HEK293 (cell line): ENCODE measurements at regions not wholly inside any gene's neighbourhood (a gene's known extent, or its start where the extent isn't known, plus 50 kb on each side); places are given as distances from the start of the nearest gene placed in this dataset.

Source experiments
- CTCF ChIA-PET: fragments of 350-600 bp; formaldehyde crosslinking; extraction: SDS; loops from one replicate; lab custom pipeline; 2021; ENCODE audit warnings: antibody characterized with exemption; lab: Yijun Ruan, JAX
- POLR2A ChIA-PET: fragments of 300-600 bp; formaldehyde crosslinking; extraction: SDS; loops from one replicate; lab custom pipeline; 2020; ENCODE audit warnings: antibody characterized with exemption, inconsistent platforms; lab: Yijun Ruan, JAX
- H3K27ac ChIP-seq: fragments of 200-500 bp; sonication (Bioruptor generic); 2 replicates; pipeline ENCODE4 v1.5.1; 2014; ENCODE audit warnings: low read depth, low read length, control low read depth, inconsistent platforms; ENCODE audit errors: extremely low read depth
- H3K36me3 ChIP-seq, 2 experiments: fragments of 200-500 bp in 1 of 2; sonication (Bioruptor generic) in 1 of 2; 1 replicate in 1 of 2; 2 replicates in 1 of 2; pipeline ENCODE4 v1.5.1; 2014 to 2017; ENCODE audit warnings: inconsistent platforms in 2 of 2, low read length in 2 of 2; ENCODE audit not compliant: control insufficient read depth in 2 of 2, insufficient read depth in 1 of 2
- H3K4me1 ChIP-seq: fragments of 200-500 bp; sonication (Bioruptor generic); 2 replicates; pipeline ENCODE4 v1.5.1; 2014; ENCODE audit warnings: mild to moderate bottlenecking, low read length, inconsistent platforms; ENCODE audit not compliant: control insufficient read depth, insufficient read depth
- H3K4me3 ChIP-seq: 2 replicates; pipeline ENCODE4 v1.5.1; 2011; ENCODE audit warnings: low read depth, mild to moderate bottlenecking, control low read depth, low read length, moderate library complexity
- H3K9me3 ChIP-seq: fragments of 200-500 bp; sonication (Bioruptor generic); 2 replicates; pipeline ENCODE4 v1.5.1; 2014; ENCODE audit warnings: low read depth, low read length, inconsistent platforms; ENCODE audit not compliant: control insufficient read depth, insufficient read depth
- EGR2 ChIP-seq: fragments of 450-650 bp; formaldehyde crosslinking; IDR thresholded peaks from 2 replicates; pipeline ENCODE4 v1.5.1; 2016; ENCODE audit warnings: low read depth, missing biosample characterization, missing genetic modification characterization
- GLI2 ChIP-seq: fragments of 450-650 bp; formaldehyde crosslinking; IDR thresholded peaks from 2 replicates; pipeline ENCODE4; 2017; ENCODE audit warnings: missing biosample characterization, missing genetic modification characterization, low read depth, borderline replicate concordance
- KLF10 ChIP-seq: fragments of 450-650 bp; IDR thresholded peaks from 2 replicates; pipeline ENCODE4 v1.5.1; 2018; ENCODE audit warnings: missing biosample characterization, mild to moderate bottlenecking, missing genetic modification characterization
- KLF9 ChIP-seq: fragments of 450-650 bp; formaldehyde crosslinking; IDR thresholded peaks from 2 replicates; pipeline ENCODE4 v1.5.1; 2016; ENCODE audit warnings: missing biosample characterization, missing genetic modification characterization, low read depth
- PRDM2 ChIP-seq: fragments of 450-650 bp; formaldehyde crosslinking; IDR thresholded peaks from 2 replicates; pipeline ENCODE4 v1.5.1; 2016; ENCODE audit warnings: missing biosample characterization, missing genetic modification characterization, borderline replicate concordance
- PRDM6 ChIP-seq: fragments of 450-650 bp; formaldehyde crosslinking; IDR thresholded peaks from 2 replicates; pipeline ENCODE4 v1.5.1; 2017; ENCODE audit warnings: missing biosample characterization, missing genetic modification characterization
- SCRT2 ChIP-seq: fragments of 450-650 bp; formaldehyde crosslinking; IDR thresholded peaks from 2 replicates; pipeline ENCODE4 v1.5.1; 2016; ENCODE audit warnings: missing biosample characterization, missing genetic modification characterization
- WT1 ChIP-seq: fragments of 450-650 bp; formaldehyde crosslinking; IDR thresholded peaks from 2 replicates; pipeline ENCODE4 v1.5.1; 2016; ENCODE audit warnings: missing biosample characterization, missing genetic modification characterization
- ZBTB44 ChIP-seq: fragments of 450-650 bp; IDR thresholded peaks from 2 replicates; pipeline ENCODE4 v1.5.1; 2018; ENCODE audit warnings: missing biosample characterization, mild to moderate bottlenecking, missing genetic modification characterization
- ZFP3 ChIP-seq: fragments of 450-650 bp; formaldehyde crosslinking; IDR thresholded peaks from 2 replicates; pipeline ENCODE4 v1.5.1; 2016; ENCODE audit warnings: low read depth, missing biosample characterization, missing genetic modification characterization
- ZFP41 ChIP-seq: fragments of 450-650 bp; formaldehyde crosslinking; IDR thresholded peaks from 2 replicates; pipeline ENCODE4 v1.5.1; 2016; ENCODE audit warnings: missing biosample characterization, missing genetic modification characterization, borderline replicate concordance
- ZNF184 ChIP-seq: fragments of 450-650 bp; IDR thresholded peaks from 2 replicates; pipeline ENCODE4 v1.5.1; 2018; ENCODE audit warnings: missing biosample characterization, mild to moderate bottlenecking, missing genetic modification characterization
- ZNF202 ChIP-seq: fragments of 450-650 bp; formaldehyde crosslinking; IDR thresholded peaks from 2 replicates; pipeline ENCODE4 v1.5.1; 2016; ENCODE audit warnings: missing biosample characterization, missing genetic modification characterization, borderline replicate concordance
- ZNF223 ChIP-seq: fragments of 450-650 bp; formaldehyde crosslinking; IDR thresholded peaks from 2 replicates; pipeline ENCODE4 v1.5.1; 2016; ENCODE audit warnings: missing biosample characterization, missing genetic modification characterization
- ZNF23 ChIP-seq: fragments of 450-650 bp; formaldehyde crosslinking; IDR thresholded peaks from 2 replicates; pipeline ENCODE4 v1.5.1; 2016; ENCODE audit warnings: missing biosample characterization, missing genetic modification characterization, borderline replicate concordance
- ZNF239 ChIP-seq: fragments of 450-650 bp; formaldehyde crosslinking; IDR thresholded peaks from 2 replicates; pipeline ENCODE4 v1.5.1; 2016; ENCODE audit warnings: missing biosample characterization, missing genetic modification characterization
- ZNF37A ChIP-seq: fragments of 450-650 bp; IDR thresholded peaks from 2 replicates; pipeline ENCODE4 v1.5.1; 2018; ENCODE audit warnings: missing biosample characterization, missing genetic modification characterization
- ZNF426 ChIP-seq: fragments of 450-650 bp; formaldehyde crosslinking; IDR thresholded peaks from 2 replicates; pipeline ENCODE4 v1.5.1; 2017; ENCODE audit warnings: missing biosample characterization, missing genetic modification characterization, mild to moderate bottlenecking, inconsistent platforms, moderate library complexity
- ZNF510 ChIP-seq: fragments of 450-650 bp; formaldehyde crosslinking; IDR thresholded peaks from 2 replicates; pipeline ENCODE4 v1.5.1; 2018; ENCODE audit warnings: mild to moderate bottlenecking, missing genetic modification characterization, missing biosample characterization; ENCODE audit not compliant: insufficient replicate concordance
- ZNF529 ChIP-seq: fragments of 450-650 bp; formaldehyde crosslinking; IDR thresholded peaks from 2 replicates; pipeline ENCODE4 v1.5.1; 2017; ENCODE audit warnings: missing genetic modification characterization, missing biosample characterization; ENCODE audit not compliant: insufficient replicate concordance
- ZNF621 ChIP-seq: fragments of 450-650 bp; formaldehyde crosslinking; IDR thresholded peaks from 2 replicates; pipeline ENCODE4 v1.5.1; 2017; ENCODE audit warnings: missing biosample characterization, missing genetic modification characterization
- ZNF624 ChIP-seq: fragments of 450-650 bp; formaldehyde crosslinking; IDR thresholded peaks from 2 replicates; pipeline ENCODE4 v1.5.1; 2017; ENCODE audit warnings: missing biosample characterization, missing genetic modification characterization

GRCh38 chr11:70669871-70670675, 271.7 kb downstream of the CTTN start:
- no peaks in the 10 kb centered on the region for H3K36me3 ChIP-seq
- ChIA-PET POLR2A (no interaction called here), CTCF (interaction anchor here (0.6 to 0.7 kb wide), 2 partner anchors 20 to 147 kb away, joined by 3 read pairs; no protein-coding TSS in a partner anchor)
- H3K4me1 ChIP-seq, result no peaks in the 10 kb centered on the region
- no peak overlapping the region for H3K27ac ChIP-seq
- H3K4me3 ChIP-seq, result no peak overlapping the region
- TF ChIP-seq EGR2 (tag by site-specific recombination) (0 out of 2 replicates have a peak, but pooled peaks have one; percentile 9), ZNF624 (no peak), ZNF510 (tag by site-specific recombination) (no peak)
- H3K9me3 ChIP-seq, result no peaks in the 10 kb centered on the region

- CTCF ChIA-PET, result interaction anchor here (0.6 kb wide), 1 partner anchor 21 kb away, joined by 3 read pairs; no protein-coding TSS in a partner anchor
- H3K4me3 ChIP-seq, result no peak overlapping the region
- TF ChIP-seq SCRT2 (tag by site-specific recombination) (no peak), WT1 (no peak), PRDM2 (tag by site-specific recombination) (no peak), ZFP41 (tag by site-specific recombination) (no peak), ZNF23 (no peak), KLF9 (tag by site-specific recombination) (no peak), ZNF37A (tag by site-specific recombination) (no peak), ZFP3 (tag by site-specific recombination) (no peak), KLF10 (tag by site-specific recombination) (no peak), ZNF223 (no peak), ZNF529 (no peak), ZNF184 (tag by site-specific recombination) (no peak), ZNF239 (tag by site-specific recombination) (no peak)
- H3K4me1 ChIP-seq, result no peaks in the 10 kb centered on the region
- H3K27ac ChIP-seq, result no peak overlapping the region
- POLR2A ChIA-PET, result no interaction called here
- no peaks in the 10 kb centered on the region for H3K36me3 ChIP-seq
- H3K9me3 ChIP-seq, result no peaks in the 10 kb centered on the region
Observed at GRCh38 chr11:70670676-70671034, 272.3 kb downstream of the CTTN start.

- CTCF ChIA-PET, result no interaction called here
- TF ChIP-seq ZNF202 (tag by site-specific recombination) (no peak), ZNF426 (tag by site-specific recombination) (no peak), ZBTB44 (no peak), GLI2 (tag by site-specific recombination) (no peak), PRDM6 (tag by site-specific recombination) (no peak), ZNF621 (no peak)
- H3K9me3 ChIP-seq, result no peaks in the 10 kb centered on the region
- H3K27ac ChIP-seq, result no peak overlapping the region
- H3K36me3 ChIP-seq, result no peaks in the 10 kb centered on the region
- no peaks in the 10 kb centered on the region for H3K4me1 ChIP-seq
- POLR2A ChIA-PET, result no interaction called here
- H3K4me3 ChIP-seq, result no peak overlapping the region
Observed at GRCh38 chr11:70671083-70671482, 272.8 kb downstream of the CTTN start.
